ENCODE measurements at regions not wholly inside any gene's neighbourhood (a gene's known extent, or its start where the extent isn't known, plus 50 kb on each side); places are given as distances from the start of the nearest gene placed in this dataset.

DNA sequence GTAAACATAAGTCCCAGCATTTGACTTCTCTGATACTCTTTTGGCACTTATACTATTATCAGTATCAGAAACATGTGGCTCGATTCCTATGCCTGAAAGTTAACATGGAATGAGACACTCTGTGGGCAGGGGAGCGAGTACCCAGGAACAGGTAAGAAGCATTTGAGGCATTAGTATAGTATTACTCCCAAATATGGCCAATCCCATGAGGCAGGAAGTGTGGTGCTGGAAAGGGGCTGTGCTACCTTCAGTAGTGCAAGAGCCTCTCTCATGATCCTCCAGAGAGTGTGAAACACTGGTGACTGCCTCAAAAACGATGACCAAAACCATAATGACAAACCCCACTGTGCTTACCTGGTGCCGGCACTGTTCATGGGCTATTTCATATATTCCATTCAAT, 415.1 kb downstream of the SOX11 start:
- TF ChIP-seq TAF15 (IDR thresholded peaks at IDR 0.05; ENCODE audit: low read depth, low read length, poor library complexity, severe bottlenecking), result no peak
- no peak for TF ChIP-seq SP1 (IDR thresholded peaks at IDR 0.05)
- no peak for TF ChIP-seq SP1 (CRISPR knock-in tag; IDR thresholded peaks at IDR 0.05)
- TF ChIP-seq ZNF83 (CRISPR knock-in tag; IDR thresholded peaks at IDR 0.05; ENCODE audit: borderline replicate concordance), result no peak
- no peak for TF ChIP-seq KAT2B (IDR thresholded peaks at IDR 0.05; ENCODE audit: borderline replicate concordance, low read depth, low read length)
- no peak for TF ChIP-seq RXRA (CRISPR knock-in tag; IDR thresholded peaks at IDR 0.05)
- no peak for TF ChIP-seq HOMEZ (CRISPR knock-in tag; IDR thresholded peaks at IDR 0.05; ENCODE audit: low read depth)
- TF ChIP-seq ZSCAN30 (CRISPR knock-in tag; IDR thresholded peaks at IDR 0.05), result no peak
- TF ChIP-seq ISX (CRISPR knock-in tag; conservative IDR thresholded peaks at IDR 0.05), result no peak
- no peak for TF ChIP-seq HDAC2 (CRISPR knock-in tag; IDR thresholded peaks at IDR 0.05)
- TF ChIP-seq POLR2A (IDR thresholded peaks at IDR 0.05; ENCODE audit: insufficient read depth in 1 of 2, low read depth in 2 of 2, low read length in 2 of 2), result no peak
- TF ChIP-seq CTCF (CRISPR knock-in tag; IDR thresholded peaks at IDR 0.05), result no peak
- TF ChIP-seq ZFX (CRISPR knock-in tag; IDR thresholded peaks at IDR 0.05; ENCODE audit: low read depth), result no peak
- no peak for TF ChIP-seq NFAT5 (CRISPR knock-in tag; IDR thresholded peaks at IDR 0.05)
- no peak for TF ChIP-seq ZBTB26 (CRISPR knock-in tag; IDR thresholded peaks at IDR 0.05; ENCODE audit: borderline replicate concordance)

Measured in HepG2 (cell line).